Epithelial cell of esophagus (primary cell): ENCODE measurements at regions not wholly inside any gene's neighbourhood (a gene's known extent, or its start where the extent isn't known, plus 50 kb on each side); places are given as distances from the start of the nearest gene placed in this dataset.

Experiments
- DNase-seq: peaks from one replicate; pipeline ENCODE4 v3.0.0; 2010; ENCODE audit warnings: low read depth
- H3K4me3 ChIP-seq: 2 replicates; pipeline ENCODE4 v1.5.1; 2011; ENCODE audit warnings: mild to moderate bottlenecking, low read length, control low read depth
- TF ChIP-seq, protein P1 (sequence below): IDR thresholded peaks from 2 replicates; pipeline ENCODE4 v1.5.1; 2011; ENCODE audit warnings: low read depth, mild to moderate bottlenecking, low read length, control low read depth, inconsistent platforms; ENCODE audit not compliant: insufficient read depth; ENCODE audit errors: missing control alignments

DNA sequence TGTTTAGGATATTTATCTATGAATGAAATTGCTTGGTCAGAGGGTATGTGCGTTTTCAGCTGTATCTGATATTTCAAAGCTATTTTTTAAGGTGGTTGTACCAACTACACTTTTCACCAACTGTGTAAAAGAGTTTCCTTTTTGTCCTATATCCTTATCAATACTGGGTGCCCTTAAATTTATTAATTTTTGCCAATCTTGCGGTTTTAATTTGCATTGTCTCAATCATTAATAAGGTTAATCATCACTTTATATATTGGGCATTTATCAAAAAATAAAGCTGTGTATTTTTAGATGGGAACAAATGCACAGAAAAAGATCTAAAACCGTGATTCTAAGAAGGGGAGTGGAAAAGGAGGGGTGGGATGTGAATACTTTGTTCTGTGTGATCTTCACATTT lies 66.7 kb upstream of the SALL4 start:
- H3K4me3 ChIP-seq, result no peak overlapping the region
- no peak for DNase-seq
- TF ChIP-seq, protein P1, sequence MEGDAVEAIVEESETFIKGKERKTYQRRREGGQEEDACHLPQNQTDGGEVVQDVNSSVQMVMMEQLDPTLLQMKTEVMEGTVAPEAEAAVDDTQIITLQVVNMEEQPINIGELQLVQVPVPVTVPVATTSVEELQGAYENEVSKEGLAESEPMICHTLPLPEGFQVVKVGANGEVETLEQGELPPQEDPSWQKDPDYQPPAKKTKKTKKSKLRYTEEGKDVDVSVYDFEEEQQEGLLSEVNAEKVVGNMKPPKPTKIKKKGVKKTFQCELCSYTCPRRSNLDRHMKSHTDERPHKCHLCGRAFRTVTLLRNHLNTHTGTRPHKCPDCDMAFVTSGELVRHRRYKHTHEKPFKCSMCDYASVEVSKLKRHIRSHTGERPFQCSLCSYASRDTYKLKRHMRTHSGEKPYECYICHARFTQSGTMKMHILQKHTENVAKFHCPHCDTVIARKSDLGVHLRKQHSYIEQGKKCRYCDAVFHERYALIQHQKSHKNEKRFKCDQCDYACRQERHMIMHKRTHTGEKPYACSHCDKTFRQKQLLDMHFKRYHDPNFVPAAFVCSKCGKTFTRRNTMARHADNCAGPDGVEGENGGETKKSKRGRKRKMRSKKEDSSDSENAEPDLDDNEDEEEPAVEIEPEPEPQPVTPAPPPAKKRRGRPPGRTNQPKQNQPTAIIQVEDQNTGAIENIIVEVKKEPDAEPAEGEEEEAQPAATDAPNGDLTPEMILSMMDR, result no peak

DNA sequence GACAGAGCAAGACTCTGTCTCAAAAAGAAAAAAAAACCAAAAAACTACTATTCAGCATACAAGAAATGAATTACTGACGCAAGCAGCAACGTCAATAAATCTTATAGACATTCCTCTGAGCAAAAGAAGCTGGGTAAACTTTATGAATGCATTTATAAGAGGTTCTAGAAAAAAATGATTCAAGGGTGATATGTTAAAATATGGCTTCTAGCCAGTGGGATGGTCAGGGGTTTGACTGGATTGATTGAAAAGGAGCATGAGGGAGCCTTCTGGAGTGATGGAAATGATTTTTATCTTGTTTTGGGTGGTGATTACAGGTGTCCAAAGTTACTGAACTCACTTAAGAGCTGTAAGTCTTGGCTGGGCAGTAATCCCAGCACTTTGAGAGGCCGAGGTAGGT lies 64.9 kb upstream of the SALL4 start:
- no peak overlapping the region for H3K4me3 ChIP-seq
- DNase-seq, result no peak
- TF ChIP-seq, protein P1, result no peak

DNA sequence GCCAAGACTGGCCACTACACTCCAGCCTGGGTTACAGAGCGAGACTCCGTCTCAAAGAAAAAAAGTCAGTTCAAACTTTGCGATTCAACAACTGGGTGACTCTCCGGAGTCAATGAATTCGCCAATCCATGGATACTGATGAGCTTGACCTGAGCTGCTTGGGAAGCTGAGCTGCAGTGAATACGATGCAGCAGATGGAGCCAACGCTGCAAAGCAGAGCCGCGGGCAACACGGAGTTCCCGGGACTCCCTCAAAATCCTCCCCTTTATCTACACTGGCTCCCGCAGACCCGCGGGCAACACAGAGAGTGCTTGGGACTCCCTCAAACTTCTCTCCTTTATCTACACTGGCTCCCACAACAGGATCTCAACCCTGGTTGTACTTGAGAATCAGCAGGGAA lies 62.6 kb upstream of the SALL4 start:
- no peak for DNase-seq
- no peak overlapping the region for H3K4me3 ChIP-seq
- TF ChIP-seq, protein P1, result no peak

- TF ChIP-seq, protein P1, result no peak
- no peak overlapping the region for H3K4me3 ChIP-seq
- no peak for DNase-seq
Measured at GRCh38 chr20:51862796-51863195, 60.5 kb upstream of the SALL4 start.

DNA sequence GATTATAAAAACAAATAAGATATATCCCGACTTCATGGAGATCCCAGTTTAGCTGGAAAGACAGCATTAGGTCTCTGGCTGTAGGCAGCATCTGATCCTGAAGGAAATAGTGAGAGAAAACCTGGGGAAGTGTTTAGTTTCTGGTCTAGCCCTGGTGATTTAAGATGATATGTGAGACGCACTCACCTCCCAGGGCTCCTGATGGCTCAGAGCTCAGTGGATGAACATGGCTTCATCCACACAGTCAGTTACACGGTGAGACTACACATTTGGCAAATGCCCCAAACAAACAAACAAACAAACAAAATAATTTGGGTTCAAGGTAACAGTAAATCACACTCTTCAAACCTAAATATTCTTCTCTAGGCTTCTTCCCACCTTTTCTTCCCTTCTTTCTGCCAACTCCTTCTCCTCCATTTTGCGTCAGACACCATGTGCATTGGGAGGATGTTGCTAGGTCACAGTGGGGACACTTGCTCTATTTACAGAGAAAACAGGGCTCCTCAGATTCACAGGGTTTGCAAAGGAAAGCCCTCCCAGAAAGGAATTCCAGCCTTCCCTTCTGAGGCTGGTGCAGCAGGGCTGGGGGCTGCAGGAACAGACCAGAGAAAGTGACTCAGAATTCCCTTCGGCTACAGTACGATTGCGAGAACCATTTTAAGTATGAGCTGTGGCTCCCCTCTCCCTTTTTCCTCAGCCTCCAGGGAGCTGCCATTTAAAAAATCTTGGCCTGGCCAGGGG lies 59.6 kb upstream of the SALL4 start:
- TF ChIP-seq, protein P1, result no peak
- DNase-seq, result no peak
- H3K4me3 ChIP-seq, result no peak overlapping the region

DNA sequence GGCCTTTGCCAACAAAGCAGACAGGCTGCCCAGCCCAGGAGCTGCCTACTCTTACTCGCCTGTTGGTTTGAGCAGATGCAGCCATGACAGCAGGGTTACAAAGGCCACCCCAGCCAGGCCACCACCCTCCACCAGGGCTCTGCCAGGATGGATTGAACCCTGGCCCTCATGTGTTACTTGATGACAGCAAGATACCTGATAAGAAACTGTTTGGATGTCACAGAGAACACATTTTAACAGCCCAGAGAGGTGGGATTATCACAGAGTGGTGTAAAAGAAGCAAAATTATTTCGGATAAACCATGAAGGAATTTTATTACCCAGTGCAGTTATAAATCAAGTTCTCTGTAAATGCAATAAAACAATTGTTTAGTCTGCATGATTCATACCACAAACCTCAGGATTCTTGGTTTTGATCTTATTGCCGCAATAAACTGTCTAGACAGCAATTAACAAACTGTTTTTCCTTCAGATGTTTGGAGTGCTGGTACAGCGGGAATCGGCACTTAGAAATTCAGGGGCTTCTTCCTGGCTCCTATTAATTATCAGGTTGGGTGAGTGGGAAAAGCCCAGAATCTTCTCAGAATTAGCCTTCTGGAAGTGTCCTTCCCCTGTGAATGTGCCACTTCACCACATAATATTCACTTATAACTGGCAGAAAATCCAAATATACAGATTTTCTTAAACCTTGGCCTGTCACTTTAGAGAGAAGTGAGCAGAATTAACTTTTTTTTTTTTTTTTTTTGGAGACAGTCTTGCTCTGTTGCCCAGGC lies 58.0 kb upstream of the SALL4 start:
- DNase-seq, result no peak
- TF ChIP-seq, protein P1, result no peak
- no peak overlapping the region for H3K4me3 ChIP-seq
